Gastrocnemius medialis (tissue), 4 donors: ENCODE measurements at regions not wholly inside any gene's neighbourhood (a gene's known extent, or its start where the extent isn't known, plus 50 kb on each side); places are given as distances from the start of the nearest gene placed in this dataset.

Source experiments
- POLR2A ChIP-seq, 2 donors: fragments of 450-650 bp; IDR thresholded peaks; one replicate each; pipeline ENCODE4 v1.6.1; 2017; ENCODE audit warnings: antibody characterized with exemption in 2 of 2, mild to moderate bottlenecking in 2 of 2, moderate library complexity in 2 of 2
- TF ChIP-seq, protein P1 (sequence below), 5 experiments: fragments of 450-650 bp in 3 of 5; fragments of 200-600 bp in 2 of 5; sonication (generic) in 2 of 5; IDR thresholded peaks in 4 of 5; conservative IDR thresholded peaks in 1 of 5; 1 replicate in 4 of 5; 2 replicates in 1 of 5; pipeline ENCODE4 v1.5.1; 2016 to 2019; ENCODE audit warnings: antibody characterized with exemption in 5 of 5, mild to moderate bottlenecking in 3 of 5, moderate library complexity in 3 of 5

GRCh38 chr6:2581611-2582010 is 169.1 kb downstream of the MYLK4 start:
- TF ChIP-seq, protein P1, sequence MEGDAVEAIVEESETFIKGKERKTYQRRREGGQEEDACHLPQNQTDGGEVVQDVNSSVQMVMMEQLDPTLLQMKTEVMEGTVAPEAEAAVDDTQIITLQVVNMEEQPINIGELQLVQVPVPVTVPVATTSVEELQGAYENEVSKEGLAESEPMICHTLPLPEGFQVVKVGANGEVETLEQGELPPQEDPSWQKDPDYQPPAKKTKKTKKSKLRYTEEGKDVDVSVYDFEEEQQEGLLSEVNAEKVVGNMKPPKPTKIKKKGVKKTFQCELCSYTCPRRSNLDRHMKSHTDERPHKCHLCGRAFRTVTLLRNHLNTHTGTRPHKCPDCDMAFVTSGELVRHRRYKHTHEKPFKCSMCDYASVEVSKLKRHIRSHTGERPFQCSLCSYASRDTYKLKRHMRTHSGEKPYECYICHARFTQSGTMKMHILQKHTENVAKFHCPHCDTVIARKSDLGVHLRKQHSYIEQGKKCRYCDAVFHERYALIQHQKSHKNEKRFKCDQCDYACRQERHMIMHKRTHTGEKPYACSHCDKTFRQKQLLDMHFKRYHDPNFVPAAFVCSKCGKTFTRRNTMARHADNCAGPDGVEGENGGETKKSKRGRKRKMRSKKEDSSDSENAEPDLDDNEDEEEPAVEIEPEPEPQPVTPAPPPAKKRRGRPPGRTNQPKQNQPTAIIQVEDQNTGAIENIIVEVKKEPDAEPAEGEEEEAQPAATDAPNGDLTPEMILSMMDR (IDR thresholded peaks at IDR 0.05 in 4 of 5, conservative IDR thresholded peaks at IDR 0.05 in 1 of 5) = no peak
- no peak for TF ChIP-seq POLR2A (IDR thresholded peaks at IDR 0.05)
